ENCODE measurements at regions not wholly inside any gene's neighbourhood (a gene's known extent, or its start where the extent isn't known, plus 50 kb on each side); places are given as distances from the start of the nearest gene placed in this dataset.

DNA sequence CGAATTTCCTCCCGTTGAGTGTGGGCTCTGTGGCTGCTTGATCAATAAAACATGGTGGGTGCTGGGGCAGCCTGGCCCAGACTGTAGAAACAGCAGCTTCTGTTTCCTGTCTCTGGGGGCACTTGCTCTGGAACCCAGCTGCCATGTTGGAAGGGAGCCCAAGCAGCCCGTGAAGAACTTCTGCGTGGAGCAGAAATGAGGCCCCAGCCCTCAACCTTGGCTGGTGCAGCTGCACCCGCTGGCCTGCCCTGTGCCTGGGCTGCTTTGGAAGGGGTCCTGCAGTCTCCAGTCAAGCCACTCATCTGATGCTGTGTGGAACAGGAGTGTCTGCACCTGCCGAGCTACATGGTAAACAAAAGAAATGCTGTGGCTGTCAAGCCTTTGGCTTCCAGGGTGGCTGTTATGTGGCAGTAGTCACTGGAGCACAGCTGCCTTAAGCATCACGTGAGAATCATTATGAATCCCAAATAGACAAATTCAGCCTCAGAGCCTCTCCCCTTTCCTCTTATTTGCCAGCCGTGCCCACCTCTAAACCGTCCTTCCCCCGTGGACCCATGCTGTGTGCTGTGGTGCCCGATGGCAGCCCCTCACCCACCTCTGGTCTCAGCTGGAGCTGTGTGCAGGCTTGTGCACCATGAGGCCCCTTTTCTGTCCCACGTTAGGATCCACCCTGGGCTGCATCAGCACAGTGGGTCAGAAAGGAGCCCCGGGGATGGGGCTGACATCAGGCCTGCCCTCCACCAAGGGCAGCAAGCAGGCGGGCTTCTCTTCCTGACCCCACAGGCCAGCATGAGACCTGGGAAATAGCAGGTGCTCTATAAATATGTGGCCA lies 134.0 kb upstream of the HDAC4 start:
- TF ChIP-seq CTCF (IDR thresholded peaks at IDR 0.05) (no peak), POLR2A (IDR thresholded peaks at IDR 0.05) (no peak), POLR2AphosphoS5 (IDR thresholded peaks at IDR 0.05) (no peak)
